Choroid plexus epithelial cell (primary cell): ENCODE measurements at regions not wholly inside any gene's neighbourhood (a gene's known extent, or its start where the extent isn't known, plus 50 kb on each side); places are given as distances from the start of the nearest gene placed in this dataset.

ENCODE experiments used
- DNase-seq: peaks from one replicate; pipeline ENCODE4 v3.0.0-alpha.2; 2010; ENCODE audit warnings: low read depth
- H3K4me3 ChIP-seq: 2 replicates; pipeline ENCODE4 v1.5.1; 2011; ENCODE audit warnings: low read depth, mild to moderate bottlenecking, control low read depth, low read length, moderate library complexity
- CTCF ChIP-seq: conservative IDR thresholded peaks from 2 replicates; pipeline ENCODE4 v1.5.1; 2011; ENCODE audit warnings: low read depth, mild to moderate bottlenecking, control low read depth, inconsistent platforms, low read length, moderate library complexity

- DNase-seq = no peak
- TF ChIP-seq CTCF = no peak
Observed at GRCh38 chr10:62471711-62472110, 97.5 kb downstream of the ZNF365 start.

GRCh38 chr10:62473241-62473640 lies 99.1 kb downstream of the ZNF365 start:
- DNase-seq = no peak
- H3K4me3 ChIP-seq = no peak overlapping the region
- no peak for TF ChIP-seq CTCF

More at GRCh38 chr10:62471711-62472110, 97.5 kb downstream of the ZNF365 start:
- no peak overlapping the region for H3K4me3 ChIP-seq

- TF ChIP-seq CTCF = no peak
- no peak for DNase-seq
Observed at GRCh38 chr10:62475551-62475950, 101.4 kb downstream of the ZNF365 start.

GRCh38 chr10:62479523-62479922 lies 105.4 kb downstream of the ZNF365 start:
- DNase-seq = no peak
- no peak for TF ChIP-seq CTCF

More at GRCh38 chr10:62475551-62475950, 101.4 kb downstream of the ZNF365 start:
- no peak overlapping the region for H3K4me3 ChIP-seq

GRCh38 chr10:62480196-62480595 lies 106.0 kb downstream of the ZNF365 start:
- DNase-seq = no peak
- no peak overlapping the region for H3K4me3 ChIP-seq
- TF ChIP-seq CTCF = no peak

More at GRCh38 chr10:62479523-62479922, 105.4 kb downstream of the ZNF365 start:
- H3K4me3 ChIP-seq = no peak overlapping the region

- no peak overlapping the region for H3K4me3 ChIP-seq
- DNase-seq = no peak
- no peak for TF ChIP-seq CTCF
Observed at GRCh38 chr10:62482581-62482980, 108.4 kb downstream of the ZNF365 start.

- DNase-seq = no peak
- TF ChIP-seq CTCF = no peak
- H3K4me3 ChIP-seq = no peak overlapping the region
Observed at GRCh38 chr10:62491597-62491996, 117.4 kb downstream of the ZNF365 start.
